ENCODE measurements at regions not wholly inside any gene's neighbourhood (a gene's known extent, or its start where the extent isn't known, plus 50 kb on each side); places are given as distances from the start of the nearest gene placed in this dataset.
A peak's percentile ranks its signal among the peaks of the same experiment; 100 is the strongest.

- TF ChIP-seq CTCF (IDR thresholded peaks at IDR 0.05; ENCODE audit: insufficient read depth, low read depth, low read length, missing control alignments) = no peak
- DNase-seq (ENCODE audit: low read depth) = no peak
- H3K4me3 ChIP-seq (ENCODE audit: low read depth, low read length) = no peak overlapping the region
Observed at GRCh38 chr4:83191026-83191425, 76.5 kb upstream of the PLAC8 start.

GRCh38 chr4:83189631-83190136, 75.2 kb upstream of the PLAC8 start:
- no peak for TF ChIP-seq CTCF (IDR thresholded peaks at IDR 0.05; ENCODE audit: insufficient read depth, low read depth, low read length, missing control alignments)
- no peak for DNase-seq (ENCODE audit: low read depth)

GRCh38 chr4:83180431-83180968, 66.0 kb upstream of the PLAC8 start:
- TF ChIP-seq CTCF (IDR thresholded peaks at IDR 0.05; ENCODE audit: insufficient read depth, low read depth, low read length, missing control alignments) = no peak
- H3K4me3 ChIP-seq (ENCODE audit: low read depth, low read length) = peak overlapping the region; percentile 17; the same call in 1 of the 2 replicates
- DNase-seq (ENCODE audit: low read depth) = peak; percentile 83

More at GRCh38 chr4:83189631-83190136, 75.2 kb upstream of the PLAC8 start:
- H3K4me3 ChIP-seq (ENCODE audit: low read depth, low read length) = no peak overlapping the region

GRCh38 chr4:83179205-83179604, 64.7 kb upstream of the PLAC8 start:
- H3K4me3 ChIP-seq (ENCODE audit: low read depth, low read length) = no peak overlapping the region
- TF ChIP-seq CTCF (IDR thresholded peaks at IDR 0.05; ENCODE audit: insufficient read depth, low read depth, low read length, missing control alignments) = no peak
- no peak for DNase-seq (ENCODE audit: low read depth)

GRCh38 chr4:83178029-83178428, 63.5 kb upstream of the PLAC8 start:
- DNase-seq (ENCODE audit: low read depth) = peak; percentile 83
- TF ChIP-seq CTCF (IDR thresholded peaks at IDR 0.05; ENCODE audit: insufficient read depth, low read depth, low read length, missing control alignments) = no peak
- no peak overlapping the region for H3K4me3 ChIP-seq (ENCODE audit: low read depth, low read length)

GRCh38 chr4:83177182-83177581, 62.7 kb upstream of the PLAC8 start:
- DNase-seq (ENCODE audit: low read depth) = no peak
- TF ChIP-seq CTCF (IDR thresholded peaks at IDR 0.05; ENCODE audit: insufficient read depth, low read depth, low read length, missing control alignments) = no peak
- no peak overlapping the region for H3K4me3 ChIP-seq (ENCODE audit: low read depth, low read length)

GRCh38 chr4:83174844-83175414, 60.4 kb upstream of the PLAC8 start:
- no peak for TF ChIP-seq CTCF (IDR thresholded peaks at IDR 0.05; ENCODE audit: insufficient read depth, low read depth, low read length, missing control alignments)
- peak; percentile 80 for DNase-seq (ENCODE audit: low read depth)
- H3K4me3 ChIP-seq (ENCODE audit: low read depth, low read length) = no peak overlapping the region; the same call in 1 of the 2 replicates
